ENCODE measurements at regions not wholly inside any gene's neighbourhood (a gene's known extent, or its start where the extent isn't known, plus 50 kb on each side); places are given as distances from the start of the nearest gene placed in this dataset.

GRCh38 chr20:1720845-1721475 is 63.4 kb upstream of the SIRPG start:
- DNase-seq (ENCODE audit: insufficient read length, low spot score) (no peak), FAIRE-seq (no peak)

- FAIRE-seq (no peak), DNase-seq (ENCODE audit: insufficient read length, low spot score) (no peak)
Observed at GRCh38 chr20:1720226-1720625, 62.6 kb upstream of the SIRPG start.

- peak; percentile 19 for DNase-seq (ENCODE audit: insufficient read length, low spot score)
- peak; percentile 13 for FAIRE-seq
Observed at GRCh38 chr20:1718604-1719384, 61.2 kb upstream of the SIRPG start.

- no peak for FAIRE-seq
- no peak for DNase-seq (ENCODE audit: insufficient read length, low spot score)
Observed at GRCh38 chr20:1712634-1713624, 55.4 kb upstream of the SIRPG start.

GRCh38 chr20:1711826-1712601 is 54.4 kb upstream of the SIRPG start:
- DNase-seq (ENCODE audit: insufficient read length, low spot score) (no peak), FAIRE-seq (no peak)

GRCh38 chr20:1711266-1711665 is 53.7 kb upstream of the SIRPG start:
- DNase-seq (ENCODE audit: insufficient read length, low spot score) (no peak), FAIRE-seq (no peak)

- FAIRE-seq (no peak), DNase-seq (ENCODE audit: insufficient read length, low spot score) (no peak)
Observed at GRCh38 chr20:1710484-1710883, 52.9 kb upstream of the SIRPG start.

- DNase-seq (ENCODE audit: insufficient read length, low spot score): no peak
- no peak for FAIRE-seq
Observed at GRCh38 chr20:1707588-1708449, 50.2 kb upstream of the SIRPG start.
